MM.1S (cell line): ENCODE measurements at regions not wholly inside any gene's neighbourhood (a gene's known extent, or its start where the extent isn't known, plus 50 kb on each side); places are given as distances from the start of the nearest gene placed in this dataset.

Source experiments
- DNase-seq: peaks from one replicate; pipeline ENCODE4 v3.0.0-alpha.2; 2015
- H2AFZ ChIP-seq: fragments of 300-600 bp; sonication (generic); 2 replicates; pipeline ENCODE4 v1.6.0; 2016; ENCODE audit warnings: antibody characterized with exemption, low read length
- H3F3A ChIP-seq: fragments of 300-600 bp; sonication (generic); 2 replicates; pipeline ENCODE4 v1.6.1; 2016; ENCODE audit warnings: mild to moderate bottlenecking, antibody characterized with exemption, low read length, moderate library complexity, mixed read lengths; ENCODE audit not compliant: insufficient read depth
- H3K27ac ChIP-seq: fragments of 300-600 bp; sonication (generic); 2 replicates; pipeline ENCODE4 v1.5.1; 2016; ENCODE audit warnings: mild to moderate bottlenecking, low read length
- H3K27me3 ChIP-seq: fragments of 300-600 bp; sonication (generic); replicated peaks from 2 replicates; pipeline ENCODE4 v1.6.0; 2016; ENCODE audit warnings: low read length; ENCODE audit not compliant: insufficient read depth
- H3K36me3 ChIP-seq: fragments of 300-600 bp; sonication (generic); replicated peaks from 2 replicates; pipeline ENCODE4 v1.6.1; 2016; ENCODE audit warnings: mild to moderate bottlenecking, low read length, mixed read lengths; ENCODE audit not compliant: insufficient read depth
- H3K4me1 ChIP-seq: fragments of 300-600 bp; sonication (generic); 2 replicates; pipeline ENCODE4 v1.6.1; 2016; ENCODE audit warnings: low read length, mixed read lengths
- H3K4me2 ChIP-seq: fragments of 300-600 bp; sonication (generic); 2 replicates; pipeline ENCODE4 v1.6.0; 2016; ENCODE audit warnings: low read depth, low read length
- H3K4me3 ChIP-seq: fragments of 300-600 bp; sonication (generic); 2 replicates; pipeline ENCODE4 v1.5.1; 2016; ENCODE audit warnings: low read length, mixed read lengths
- H3K79me2 ChIP-seq: fragments of 300-600 bp; sonication (generic); 2 replicates; pipeline ENCODE4 v1.6.1; 2016; ENCODE audit warnings: mixed run types, low read length, mixed read lengths
- H3K9ac ChIP-seq: fragments of 300-600 bp; sonication (generic); 2 replicates; pipeline ENCODE4 v1.6.1; 2016; ENCODE audit warnings: low read length, mixed read lengths
- H3K9me2 ChIP-seq: fragments of 300-600 bp; sonication (generic); replicated peaks from 2 replicates; pipeline ENCODE4 v1.6.1; 2016; ENCODE audit warnings: mild to moderate bottlenecking, low read length, mixed read lengths; ENCODE audit not compliant: insufficient read depth
- H3K9me3 ChIP-seq: fragments of 300-600 bp; sonication (generic); replicated peaks from 2 replicates; pipeline ENCODE4 v1.6.1; 2016; ENCODE audit warnings: mild to moderate bottlenecking, low read length, mixed read lengths; ENCODE audit not compliant: insufficient read depth
- H4K20me1 ChIP-seq: fragments of 300-600 bp; sonication (generic); 2 replicates; pipeline ENCODE4 v1.6.1; 2016; ENCODE audit warnings: mild to moderate bottlenecking, low read length, moderate library complexity, mixed read lengths; ENCODE audit not compliant: insufficient read depth
- CTCF ChIP-seq: fragments of 300-600 bp; sonication (generic); IDR thresholded peaks from 2 replicates; pipeline ENCODE4 v1.5.1; 2016; ENCODE audit warnings: antibody characterized with exemption, low read length, mixed read lengths
- EZH2 ChIP-seq: fragments of 300-600 bp; sonication (generic); optimal IDR thresholded peaks from 2 replicates; pipeline ENCODE3; 2017; ENCODE audit warnings: low read depth, mild to moderate bottlenecking, antibody characterized with exemption, low read length, mixed read lengths
- EZH2phosphoT487 ChIP-seq: fragments of 300-600 bp; sonication (generic); IDR thresholded peaks from 2 replicates; pipeline ENCODE4 v1.6.1; 2018; ENCODE audit warnings: antibody characterized with exemption, low read length

GRCh38 chr5:61253547-61253946 is 78.5 kb upstream of the ZSWIM6 start:
- no peaks in the 10 kb centered on the region for H4K20me1 ChIP-seq
- no peak overlapping the region for H3K9ac ChIP-seq
- H3F3A ChIP-seq, result no peaks in the 10 kb centered on the region
- H3K36me3 ChIP-seq, result no peaks in the 10 kb centered on the region
- H3K4me3 ChIP-seq, result no peak overlapping the region
- H3K4me2 ChIP-seq, result no peak overlapping the region
- no peak overlapping the region for H2AFZ ChIP-seq
- no peaks in the 10 kb centered on the region for H3K4me1 ChIP-seq
- no peak overlapping the region for H3K27ac ChIP-seq
- H3K9me3 ChIP-seq, result no peaks in the 10 kb centered on the region
- DNase-seq, result no peak
- no peaks in the 10 kb centered on the region for H3K27me3 ChIP-seq
- H3K9me2 ChIP-seq, result no peaks in the 10 kb centered on the region
- no peak for TF ChIP-seq CTCF
- no peak for TF ChIP-seq EZH2
- no peak for TF ChIP-seq EZH2phosphoT487
- no peaks in the 10 kb centered on the region for H3K79me2 ChIP-seq

GRCh38 chr5:61254969-61255555 is 77.0 kb upstream of the ZSWIM6 start:
- H3K4me3 ChIP-seq, result no peak overlapping the region
- H3K9me3 ChIP-seq, result no peaks in the 10 kb centered on the region
- no peaks in the 10 kb centered on the region for H3K79me2 ChIP-seq
- H4K20me1 ChIP-seq, result no peaks in the 10 kb centered on the region
- no peaks in the 10 kb centered on the region for H3K9me2 ChIP-seq
- no peaks in the 10 kb centered on the region for H3K36me3 ChIP-seq
- TF ChIP-seq CTCF (no peak), EZH2phosphoT487 (no peak), EZH2 (no peak)
- no peaks in the 10 kb centered on the region for H3F3A ChIP-seq
- H2AFZ ChIP-seq, result no peak overlapping the region
- H3K4me1 ChIP-seq, result no peaks in the 10 kb centered on the region
- no peak for DNase-seq
- no peak overlapping the region for H3K9ac ChIP-seq
- H3K4me2 ChIP-seq, result no peak overlapping the region
- H3K27me3 ChIP-seq, result no peaks in the 10 kb centered on the region
- no peak overlapping the region for H3K27ac ChIP-seq

GRCh38 chr5:61256474-61256873 is 75.6 kb upstream of the ZSWIM6 start:
- Histone ChIP-seq H4K20me1 (no peaks in the 10 kb centered on the region), H3K9me2 (no peaks in the 10 kb centered on the region), H3K4me3 (no peak overlapping the region), H2AFZ (no peak overlapping the region), H3K27ac (no peak overlapping the region), H3K4me1 (no peaks in the 10 kb centered on the region), H3K36me3 (no peaks in the 10 kb centered on the region), H3F3A (no peaks in the 10 kb centered on the region), H3K79me2 (no peaks in the 10 kb centered on the region), H3K9me3 (no peaks in the 10 kb centered on the region), H3K27me3 (no peaks in the 10 kb centered on the region), H3K4me2 (no peak overlapping the region), H3K9ac (no peak overlapping the region)
- TF ChIP-seq EZH2 (no peak), EZH2phosphoT487 (no peak), CTCF (no peak)
- no peak for DNase-seq
